PC-3 (cell line): ENCODE measurements at regions not wholly inside any gene's neighbourhood (a gene's known extent, or its start where the extent isn't known, plus 50 kb on each side); places are given as distances from the start of the nearest gene placed in this dataset.

Experiments
- ATAC-seq: fragments of 200-7000 bp; cut with Tn5 transposase; 2 replicates; pipeline ENCODE4 v1.9.1; 2020; ENCODE audit warnings: mild to moderate bottlenecking, moderate library complexity
- BruUV-seq: library from RNA; stranded (reverse); fragments of 400-500 nt; replicated peaks from 2 replicates; lab custom pipeline; 2021; lab: Mats Ljungman, UMichigan
- CTCF ChIA-PET: fragments of 300-600 bp; sonication (Branson Sonifier 250); formaldehyde crosslinking; loops from one replicate; lab custom pipeline; 2022; ENCODE audit warnings: antibody characterized with exemption; lab: Charles Lee
- POLR2A ChIA-PET: fragments of 300-600 bp; sonication (Branson Sonifier 250); formaldehyde crosslinking; loops from one replicate; lab custom pipeline; 2022; ENCODE audit warnings: antibody characterized with exemption; ENCODE audit not compliant: unreplicated experiment; lab: Charles Lee
- DNase-seq: peaks from one replicate; pipeline ENCODE4 v3.0.0-alpha.2; 2015
- H2AFZ ChIP-seq: fragments of 300-600 bp; sonication (generic); 2 replicates; pipeline ENCODE4 v1.6.0; 2016; ENCODE audit warnings: antibody characterized with exemption, low read length
- H3F3A ChIP-seq: fragments of 300-600 bp; sonication (generic); one replicate; pipeline ENCODE4 v1.6.0; 2017; ENCODE audit warnings: antibody characterized with exemption, low read length, control low read depth, mild to moderate bottlenecking; ENCODE audit not compliant: unreplicated experiment
- H3K27ac ChIP-seq: fragments of 300-600 bp; sonication (generic); 2 replicates; pipeline ENCODE4 v1.5.1; 2016; ENCODE audit warnings: mild to moderate bottlenecking, low read length
- H3K27me3 ChIP-seq: fragments of 300-600 bp; sonication (generic); 2 replicates; pipeline ENCODE4 v1.6.1; 2016; ENCODE audit warnings: low read length, mixed read lengths
- H3K36me3 ChIP-seq: fragments of 300-600 bp; sonication (generic); 2 replicates; pipeline ENCODE4 v1.6.1; 2016; ENCODE audit warnings: low read depth, mixed run types, low read length, mixed read lengths
- H3K4me1 ChIP-seq: fragments of 300-600 bp; sonication (generic); 2 replicates; pipeline ENCODE4 v1.5.1; 2016; ENCODE audit warnings: low read length; ENCODE audit not compliant: insufficient read depth
- H3K4me2 ChIP-seq: fragments of 300-600 bp; sonication (generic); 2 replicates; pipeline ENCODE4 v1.6.0; 2016; ENCODE audit warnings: low read length
- H3K4me3 ChIP-seq: fragments of 300-600 bp; sonication (generic); 2 replicates; pipeline ENCODE4 v1.5.1; 2016; ENCODE audit warnings: mild to moderate bottlenecking, low read length, mixed read lengths
- H3K79me2 ChIP-seq: fragments of 300-600 bp; sonication (generic); 2 replicates; pipeline ENCODE4 v1.6.1; 2017; ENCODE audit warnings: low read length, mixed read lengths
- H3K9ac ChIP-seq: fragments of 300-600 bp; sonication (generic); 2 replicates; pipeline ENCODE4 v1.6.0; 2016; ENCODE audit warnings: mild to moderate bottlenecking, low read length
- H3K9me2 ChIP-seq: fragments of 300-600 bp; sonication (generic); replicated peaks from 2 replicates; pipeline ENCODE4 v1.6.1; 2016; ENCODE audit warnings: mixed run types, low read length, mixed read lengths
- H3K9me3 ChIP-seq: fragments of 300-600 bp; sonication (generic); 2 replicates; pipeline ENCODE4 v1.6.1; 2016; ENCODE audit warnings: low read length, mixed read lengths
- H4K20me1 ChIP-seq: fragments of 300-600 bp; sonication (generic); 2 replicates; pipeline ENCODE4 v1.6.1; 2016; ENCODE audit warnings: low read length, mixed read lengths
- CTCF ChIP-seq: fragments of 300-600 bp; sonication (generic); conservative IDR thresholded peaks from 2 replicates; pipeline ENCODE4 v1.5.1; 2017; ENCODE audit warnings: antibody characterized with exemption, low read depth, mild to moderate bottlenecking, low read length
- EZH2 ChIP-seq: fragments of 300-600 bp; sonication (generic); IDR thresholded peaks from one replicate; pipeline ENCODE4 v1.6.1; 2017; ENCODE audit warnings: antibody characterized with exemption, mild to moderate bottlenecking, low read length; ENCODE audit not compliant: unreplicated experiment
- EZH2phosphoT487 ChIP-seq: fragments of 300-600 bp; sonication (generic); IDR thresholded peaks from 2 replicates; pipeline ENCODE4 v1.6.1; 2018; ENCODE audit warnings: mild to moderate bottlenecking, antibody characterized with exemption, low read length, borderline replicate concordance
- intact Hi-C: fragments of 100-400 bp; cut with micrococcal nuclease; formaldehyde crosslinking; loops from 2 replicates; pipeline ENCODE4 v1.9.0; 2023

- H3K27ac ChIP-seq: no peak overlapping the region
- no peaks in the 10 kb centered on the region for H3K9me3 ChIP-seq
- no peak overlapping the region for H3K4me3 ChIP-seq
- BruUV-seq: no TSS peak
- DNase-seq (no peak), ATAC-seq (no peak)
- TF ChIP-seq EZH2: no peak
- no peak for TF ChIP-seq EZH2phosphoT487
- TF ChIP-seq CTCF: no peak
- intact Hi-C loops: no loop called here
- H3K79me2 ChIP-seq: no peaks in the 10 kb centered on the region
- no peak overlapping the region for H2AFZ ChIP-seq
- no peak overlapping the region for H3K9ac ChIP-seq
- no peak overlapping the region for H3K4me2 ChIP-seq
- H3K4me1 ChIP-seq: no peaks in the 10 kb centered on the region
- ChIA-PET CTCF (no interaction called here), POLR2A (no interaction called here)
- H3K27me3 ChIP-seq: peaks cover 91% of the 10 kb centered on the region
- H4K20me1 ChIP-seq: no peaks in the 10 kb centered on the region
- H3K36me3 ChIP-seq: no peaks in the 10 kb centered on the region
- H3F3A ChIP-seq: no peaks in the 10 kb centered on the region
- H3K9me2 ChIP-seq: no peaks in the 10 kb centered on the region
Measured at GRCh38 chr18:75533950-75534349, 106.4 kb upstream of the SMIM21 start.

- ChIA-PET CTCF (no interaction called here), POLR2A (no interaction called here)
- Histone ChIP-seq H3K79me2 (no peaks in the 10 kb centered on the region), H3K9me3 (no peaks in the 10 kb centered on the region), H3K27ac (no peak overlapping the region), H3K4me1 (no peaks in the 10 kb centered on the region), H3K36me3 (no peaks in the 10 kb centered on the region), H4K20me1 (no peaks in the 10 kb centered on the region), H3K4me3 (no peak overlapping the region), H3K9me2 (no peaks in the 10 kb centered on the region), H3K9ac (no peak overlapping the region), H3K4me2 (no peak overlapping the region), H3F3A (no peaks in the 10 kb centered on the region), H3K27me3 (peaks cover 91% of the 10 kb centered on the region), H2AFZ (no peak overlapping the region)
- intact Hi-C loops: no loop called here
- DNase-seq (no peak), ATAC-seq (no peak)
- BruUV-seq: no TSS peak
- no peak for TF ChIP-seq EZH2phosphoT487
Measured at GRCh38 chr18:75533209-75533608, 105.7 kb upstream of the SMIM21 start.

- Histone ChIP-seq H3K36me3 (no peaks in the 10 kb centered on the region), H3K9ac (no peak overlapping the region), H2AFZ (no peak overlapping the region), H3K4me1 (no peaks in the 10 kb centered on the region), H4K20me1 (no peaks in the 10 kb centered on the region), H3K9me2 (no peaks in the 10 kb centered on the region), H3K9me3 (no peaks in the 10 kb centered on the region), H3K27ac (no peak overlapping the region), H3K79me2 (no peaks in the 10 kb centered on the region), H3K27me3 (peaks cover 93% of the 10 kb centered on the region), H3K4me2 (no peak overlapping the region), H3F3A (no peaks in the 10 kb centered on the region), H3K4me3 (no peak overlapping the region)
- ChIA-PET CTCF (no interaction called here), POLR2A (no interaction called here)
- no TSS peak for BruUV-seq
- DNase-seq (no peak), ATAC-seq (no peak)
- intact Hi-C loops: no loop called here
- TF ChIP-seq EZH2 (no peak), CTCF (no peak), EZH2phosphoT487 (no peak)
Measured at GRCh38 chr18:75531851-75532459, 104.5 kb upstream of the SMIM21 start.
